Choroid plexus epithelial cell (primary cell): ENCODE measurements at regions not wholly inside any gene's neighbourhood (a gene's known extent, or its start where the extent isn't known, plus 50 kb on each side); places are given as distances from the start of the nearest gene placed in this dataset.
"Not testable (repeated sequence)": the region's sequence is repeated elsewhere in the genome, so short reads cannot be mapped to it uniquely, and the experiment has no call there.

Source experiments
- DNase-seq: peaks from one replicate; pipeline ENCODE4 v3.0.0-alpha.2; 2010; ENCODE audit warnings: low read depth
- H3K4me3 ChIP-seq: 2 replicates; pipeline ENCODE4 v1.5.1; 2011; ENCODE audit warnings: low read depth, mild to moderate bottlenecking, control low read depth, low read length, moderate library complexity
- TF ChIP-seq, protein P1 (sequence below): conservative IDR thresholded peaks from 2 replicates; pipeline ENCODE4 v1.5.1; 2011; ENCODE audit warnings: low read depth, mild to moderate bottlenecking, control low read depth, inconsistent platforms, low read length, moderate library complexity

DNA sequence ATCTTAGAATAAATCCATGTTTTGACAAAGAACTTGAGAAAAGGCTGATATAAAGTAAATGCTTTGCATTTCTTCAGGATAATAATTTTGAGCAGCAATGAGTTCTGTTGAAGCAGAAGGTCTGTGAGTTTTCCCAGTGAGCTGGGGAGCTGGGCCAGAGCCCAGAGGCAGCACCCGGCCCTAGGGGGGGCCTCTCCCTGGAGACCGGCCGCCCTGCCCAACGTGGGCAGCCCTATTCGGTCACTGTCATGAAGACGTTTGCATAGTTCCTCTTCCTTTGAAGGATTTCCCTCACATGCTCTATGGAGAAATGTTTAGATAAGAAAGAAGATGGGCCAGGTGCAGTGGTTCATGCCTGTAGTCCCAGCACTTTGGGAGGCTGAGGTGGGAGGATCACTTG lies 404.8 kb downstream of the THBS2 start:
- no peak overlapping the region for H3K4me3 ChIP-seq
- DNase-seq = no peak
- TF ChIP-seq, protein P1, sequence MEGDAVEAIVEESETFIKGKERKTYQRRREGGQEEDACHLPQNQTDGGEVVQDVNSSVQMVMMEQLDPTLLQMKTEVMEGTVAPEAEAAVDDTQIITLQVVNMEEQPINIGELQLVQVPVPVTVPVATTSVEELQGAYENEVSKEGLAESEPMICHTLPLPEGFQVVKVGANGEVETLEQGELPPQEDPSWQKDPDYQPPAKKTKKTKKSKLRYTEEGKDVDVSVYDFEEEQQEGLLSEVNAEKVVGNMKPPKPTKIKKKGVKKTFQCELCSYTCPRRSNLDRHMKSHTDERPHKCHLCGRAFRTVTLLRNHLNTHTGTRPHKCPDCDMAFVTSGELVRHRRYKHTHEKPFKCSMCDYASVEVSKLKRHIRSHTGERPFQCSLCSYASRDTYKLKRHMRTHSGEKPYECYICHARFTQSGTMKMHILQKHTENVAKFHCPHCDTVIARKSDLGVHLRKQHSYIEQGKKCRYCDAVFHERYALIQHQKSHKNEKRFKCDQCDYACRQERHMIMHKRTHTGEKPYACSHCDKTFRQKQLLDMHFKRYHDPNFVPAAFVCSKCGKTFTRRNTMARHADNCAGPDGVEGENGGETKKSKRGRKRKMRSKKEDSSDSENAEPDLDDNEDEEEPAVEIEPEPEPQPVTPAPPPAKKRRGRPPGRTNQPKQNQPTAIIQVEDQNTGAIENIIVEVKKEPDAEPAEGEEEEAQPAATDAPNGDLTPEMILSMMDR = no peak

DNA sequence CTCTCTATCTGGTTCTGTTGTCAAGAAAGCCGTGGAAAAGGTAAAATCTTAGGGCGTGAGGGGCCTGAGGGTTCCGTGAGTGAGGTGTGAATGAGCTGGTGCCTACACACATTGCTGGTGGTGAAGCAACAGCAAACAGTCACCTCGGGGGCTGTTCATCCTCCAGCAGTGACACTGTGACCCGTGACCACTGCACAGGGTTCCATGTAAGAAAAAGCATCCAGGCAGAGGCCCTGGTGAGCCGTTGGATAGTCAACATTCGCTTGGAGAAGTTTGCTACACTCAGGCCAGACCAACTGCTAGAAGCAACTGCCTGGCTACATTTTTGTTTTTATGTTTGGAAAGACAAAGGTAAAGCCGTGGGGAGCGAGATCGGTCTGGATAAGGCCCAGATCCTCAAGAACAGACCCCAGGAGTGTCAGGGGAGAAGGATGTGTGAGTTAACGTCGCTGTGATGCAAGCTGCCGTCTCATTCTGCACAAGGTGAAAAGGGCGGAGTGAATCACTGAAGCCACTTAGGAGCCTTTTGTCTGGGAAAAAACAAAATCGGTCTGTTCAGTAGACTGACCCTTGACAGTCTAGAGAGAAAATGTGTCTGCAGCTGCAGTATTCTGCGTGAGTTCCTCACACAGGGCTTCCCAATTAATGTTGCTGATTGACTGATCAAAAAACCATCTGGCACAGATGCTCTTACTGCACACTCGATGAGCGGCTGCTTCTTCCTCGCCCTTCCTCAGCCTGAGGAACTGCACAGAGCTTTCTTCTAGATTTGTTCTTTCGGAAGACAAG lies 404.0 kb downstream of the SMOC2 start:
- TF ChIP-seq, protein P1 = no peak
- H3K4me3 ChIP-seq = no peak overlapping the region
- DNase-seq = no peak

- DNase-seq, H3K4me3 ChIP-seq: not testable (repeated sequence)
Observed at GRCh38 chr6:168842632-168843212, 401.7 kb downstream of the SMOC2 start.

DNA sequence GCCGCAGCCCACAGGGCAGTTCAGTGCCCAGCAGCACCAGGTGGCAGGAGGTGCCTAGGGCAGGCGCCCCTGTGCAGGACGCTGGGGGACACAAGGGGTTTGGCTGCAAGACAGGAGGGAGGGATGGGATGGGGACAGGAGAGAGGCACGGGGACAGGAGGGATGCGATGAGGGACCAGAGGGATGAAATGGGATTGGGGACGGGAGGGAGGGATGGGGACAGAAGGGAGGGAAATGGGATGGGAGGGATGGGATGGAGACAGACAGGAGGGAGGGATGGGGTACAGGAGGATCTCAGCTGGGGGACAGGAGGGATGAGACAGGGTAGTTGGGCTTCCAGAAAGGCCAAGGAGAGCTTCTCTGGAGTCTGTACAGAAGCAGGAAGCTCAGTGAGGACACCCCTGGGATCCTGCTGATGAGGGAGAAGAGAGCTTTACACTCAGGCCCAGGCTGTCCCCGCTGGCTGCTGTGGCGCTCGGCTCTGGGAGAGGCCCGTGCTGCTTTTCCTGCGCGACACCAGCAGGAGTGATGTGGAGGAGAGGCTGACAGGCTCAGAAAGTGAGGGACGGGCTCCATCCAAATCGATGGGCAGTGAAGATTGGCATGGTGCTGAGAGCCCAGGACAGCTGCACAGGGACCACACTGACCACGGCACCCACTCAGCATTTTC lies 400.8 kb downstream of the SMOC2 start:
- TF ChIP-seq, protein P1 = no peak
- H3K4me3 ChIP-seq = no peak overlapping the region
- no peak for DNase-seq

- not testable (repeated sequence) for DNase-seq, H3K4me3 ChIP-seq
Observed at GRCh38 chr6:168840932-168841331, 399.9 kb downstream of the SMOC2 start.

GRCh38 chr6:168840299-168840698 lies 399.3 kb downstream of the SMOC2 start:
- not testable (repeated sequence) for DNase-seq, H3K4me3 ChIP-seq

DNA sequence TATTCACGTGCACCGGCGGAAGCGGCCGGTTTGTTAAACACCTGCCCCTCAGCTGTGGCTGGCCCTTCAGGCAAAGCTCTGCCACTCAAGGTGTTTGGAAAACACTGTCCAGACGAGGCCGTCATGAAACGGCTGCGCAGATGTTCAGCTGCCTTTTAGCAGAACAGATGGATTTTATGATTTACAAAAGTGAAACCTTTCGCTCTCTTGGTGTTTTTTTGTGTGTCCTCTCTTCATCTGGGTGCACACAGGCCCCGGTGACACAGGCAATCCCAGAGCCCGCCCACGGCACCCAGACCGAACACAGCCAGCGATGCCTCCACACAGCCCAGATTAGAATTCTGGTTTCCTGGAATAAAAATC lies 397.0 kb downstream of the SMOC2 start:
- DNase-seq = no peak
- TF ChIP-seq, protein P1 = no peak
- H3K4me3 ChIP-seq = no peak overlapping the region

DNA sequence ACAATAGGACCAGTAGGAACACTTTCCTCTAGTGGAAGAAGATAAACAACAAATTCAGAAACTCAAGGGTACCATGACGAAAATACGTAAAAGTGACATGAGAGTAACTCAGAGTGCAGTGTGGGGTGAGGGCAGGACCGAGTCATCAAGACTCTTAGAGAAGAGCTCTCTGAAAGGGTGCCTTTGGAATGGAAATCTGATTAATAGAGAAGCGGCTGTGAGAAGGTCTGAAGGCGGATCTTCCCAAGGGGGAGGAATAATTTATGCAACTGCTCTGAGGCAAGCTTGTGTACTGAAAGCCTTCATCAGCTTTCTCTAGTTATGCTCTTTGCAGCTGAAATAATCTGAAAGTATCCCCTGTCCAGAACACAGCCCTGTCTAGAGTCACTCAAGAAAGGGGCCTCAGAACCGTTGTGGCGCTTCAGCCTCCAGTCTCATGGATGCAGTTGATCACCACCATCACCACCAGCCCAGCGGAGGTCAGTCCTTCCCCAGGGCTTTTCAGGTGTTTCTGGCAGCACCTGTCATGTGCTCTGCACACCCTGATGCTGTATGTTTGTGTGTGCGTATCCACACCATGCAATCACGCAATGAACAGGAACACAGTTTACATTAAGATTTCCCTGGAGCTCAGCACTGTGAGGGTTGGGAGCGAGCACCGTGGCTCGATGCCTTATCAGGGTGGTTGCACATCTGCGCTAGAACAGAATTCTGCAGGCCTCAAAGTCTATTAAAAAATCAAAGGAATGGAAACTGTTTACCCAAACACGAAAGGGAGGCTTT lies 396.5 kb downstream of the SMOC2 start:
- TF ChIP-seq, protein P1 = no peak
- H3K4me3 ChIP-seq = no peak overlapping the region
- DNase-seq = no peak
